ENCODE measurements at regions not wholly inside any gene's neighbourhood (a gene's known extent, or its start where the extent isn't known, plus 50 kb on each side); places are given as distances from the start of the nearest gene placed in this dataset.
"Not testable (repeated sequence)": the region's sequence is repeated elsewhere in the genome, so short reads cannot be mapped to it uniquely, and the experiment has no call there.

DNA sequence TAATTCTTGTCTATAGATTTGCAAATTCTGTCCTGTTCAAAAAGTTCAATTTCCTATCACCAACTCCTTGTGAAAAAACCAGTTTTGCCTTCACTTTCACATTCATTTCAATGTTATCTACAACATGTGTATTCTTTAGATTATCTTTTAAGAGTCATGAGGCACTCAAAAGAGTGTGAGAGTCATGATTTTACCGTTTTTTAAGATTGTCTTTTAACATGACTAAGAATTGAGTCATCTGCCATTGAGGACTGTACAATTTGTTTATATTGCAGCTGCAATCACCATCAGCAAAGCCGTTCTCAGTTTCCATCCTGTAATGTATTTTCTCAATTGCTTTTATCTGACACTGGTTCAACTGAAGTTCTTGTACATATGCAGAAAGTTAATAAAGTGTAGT lies 275.8 kb downstream of the LNPK start:
- no peak for DNase-seq
- in situ Hi-C loops (cut with MboI; ENCODE audit: low pct_unique_long_range_greater_than_20kb, low sequenced_read_pairs) = no loop called here

DNA sequence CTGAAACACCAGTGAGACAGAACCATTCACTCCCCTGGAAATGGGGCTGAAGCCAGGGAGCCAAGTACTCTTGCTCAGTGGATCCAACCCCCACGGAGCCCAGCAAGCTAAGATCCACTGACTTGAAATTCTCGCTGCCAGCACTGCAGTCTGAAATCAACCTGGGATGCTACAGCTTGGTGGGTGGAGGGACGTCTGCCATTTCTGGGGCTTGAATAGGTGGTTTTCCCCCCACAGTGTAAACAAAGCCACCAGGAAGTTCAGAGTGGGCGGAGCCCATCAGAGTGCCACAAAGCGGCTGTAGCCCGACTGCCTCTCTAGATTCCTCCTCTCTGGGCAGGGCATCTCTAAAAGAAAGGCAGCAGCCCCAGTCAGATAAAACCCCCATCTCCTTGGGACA lies 292.8 kb downstream of the LNPK start:
- in situ Hi-C loops (cut with MboI; ENCODE audit: low pct_unique_long_range_greater_than_20kb, low sequenced_read_pairs) = no loop called here
- DNase-seq = no peak

DNA sequence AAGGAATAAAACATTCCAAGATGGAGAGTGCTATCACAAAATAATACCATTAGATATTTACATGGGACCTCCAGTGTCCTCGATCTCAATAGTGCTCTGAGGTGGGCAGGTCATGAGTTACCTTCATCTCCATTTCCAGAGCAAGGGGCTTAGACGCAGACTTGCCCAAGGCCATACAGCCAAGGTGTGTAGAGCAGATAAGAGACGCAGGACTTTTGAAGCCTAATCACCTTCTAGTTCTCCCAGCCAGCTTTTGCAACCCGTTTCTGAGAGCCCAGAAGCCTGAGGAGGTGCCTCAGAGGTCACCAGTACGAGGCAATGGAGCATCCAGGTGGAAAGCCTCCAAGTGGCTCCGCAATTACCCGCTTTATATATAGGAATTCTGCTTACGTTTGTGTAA lies 294.7 kb downstream of the LNPK start:
- DNase-seq = no peak
- in situ Hi-C loops (cut with MboI; ENCODE audit: low pct_unique_long_range_greater_than_20kb, low sequenced_read_pairs) = no loop called here

DNA sequence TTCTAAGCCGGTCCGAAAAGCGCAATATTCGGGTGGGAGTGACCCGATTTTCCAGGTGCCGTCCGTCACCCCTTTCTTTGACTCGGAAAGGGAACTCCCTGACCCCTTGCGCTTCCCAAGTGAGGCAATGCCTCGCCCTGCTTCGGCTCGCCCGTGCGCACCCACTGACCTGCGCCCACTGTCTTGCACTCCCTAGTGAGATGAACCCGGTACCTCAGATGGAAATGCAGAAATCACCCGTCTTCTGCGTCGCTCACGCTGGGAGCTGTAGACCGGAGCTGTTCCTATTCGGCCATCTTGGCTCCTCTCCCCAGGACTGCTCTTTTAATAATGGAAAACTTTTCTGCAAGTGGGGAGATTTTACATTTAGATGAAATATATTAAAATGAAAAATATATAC lies 297.5 kb downstream of the LNPK start:
- in situ Hi-C loops (cut with MboI; ENCODE audit: low pct_unique_long_range_greater_than_20kb, low sequenced_read_pairs); DNase-seq: not testable (repeated sequence)

DNA sequence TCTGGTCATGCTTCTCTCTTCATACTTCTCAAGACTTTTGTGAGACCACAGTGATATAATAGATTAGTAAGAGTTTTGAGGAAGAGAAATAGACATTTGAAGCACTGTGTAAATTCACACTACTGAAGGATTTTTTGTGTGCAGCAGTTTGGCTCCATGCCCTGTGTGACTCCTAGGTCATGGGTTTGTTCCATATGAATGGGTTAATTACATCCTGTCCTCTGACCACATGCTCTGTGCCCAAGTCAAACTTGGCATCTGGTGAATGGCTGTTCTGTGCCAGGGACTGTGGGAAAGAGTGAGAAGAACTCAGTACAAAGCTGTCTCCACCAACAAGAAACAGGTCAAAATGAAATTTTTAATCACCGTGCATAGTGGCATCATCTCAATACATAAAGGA lies 304.0 kb downstream of the LNPK start:
- DNase-seq = no peak
- in situ Hi-C loops (cut with MboI; ENCODE audit: low pct_unique_long_range_greater_than_20kb, low sequenced_read_pairs) = loop anchor here (25.0 kb wide), 1 partner anchor 389 kb away; the partner anchor contains the start of genes EVX2, HOXD12 and HOXD13

DNA sequence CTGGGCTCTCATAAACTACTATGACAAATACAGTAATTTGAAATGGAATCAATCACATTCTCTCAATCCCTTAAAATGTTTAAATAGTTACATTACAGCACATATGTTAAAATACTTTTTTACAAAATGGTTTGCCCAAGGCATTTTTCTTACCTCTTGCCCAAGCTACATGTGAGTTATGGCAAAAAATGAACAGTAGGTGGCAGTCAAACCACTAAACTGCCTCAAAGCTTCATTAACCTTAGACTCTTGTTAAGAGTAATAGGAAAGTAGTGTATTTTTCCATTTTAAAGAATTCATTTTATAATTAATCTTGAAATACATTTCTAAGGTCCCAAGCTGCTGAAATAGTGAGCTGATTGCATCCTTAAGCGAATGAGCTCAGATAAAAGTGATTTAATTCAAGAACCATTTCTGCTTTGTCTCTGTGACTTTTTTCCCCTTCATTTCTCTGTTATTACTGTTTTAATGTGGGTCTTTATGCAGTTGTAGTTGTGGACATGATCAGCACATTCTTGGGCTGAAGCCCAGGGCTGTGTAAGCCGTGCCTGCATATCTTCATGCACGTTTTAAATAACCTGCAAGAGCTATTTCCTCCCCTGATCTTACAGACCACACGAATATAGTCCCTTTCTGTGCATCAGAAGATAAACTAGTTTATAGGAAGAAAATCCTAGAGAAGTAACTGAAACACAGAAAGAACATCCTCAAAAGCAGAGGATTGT lies 311.8 kb downstream of the LNPK start:
- in situ Hi-C loops (cut with MboI; ENCODE audit: low pct_unique_long_range_greater_than_20kb, low sequenced_read_pairs) = loop anchor here (25.0 kb wide), 1 partner anchor 397 kb away; the partner anchor contains the start of genes EVX2, HOXD12 and HOXD13
- DNase-seq = peak; percentile 71

DNA sequence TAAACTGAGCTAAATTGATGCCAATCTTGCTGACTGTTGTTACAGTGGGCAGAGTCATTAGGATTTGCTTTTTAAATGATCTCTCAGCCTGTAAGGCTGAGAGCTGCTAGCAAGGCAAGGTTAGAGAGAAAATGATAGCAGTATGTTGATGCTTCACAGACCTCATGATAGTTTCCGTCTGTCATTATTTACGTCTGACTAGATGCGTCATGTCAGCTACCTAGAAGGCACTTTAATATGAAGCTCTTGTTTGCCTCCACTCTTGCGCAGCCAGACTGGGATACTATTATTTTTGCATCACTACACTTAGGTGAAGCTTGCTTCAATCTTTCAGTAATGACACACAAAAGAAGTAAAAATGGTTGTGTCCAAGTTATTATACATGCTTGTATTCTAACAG lies 313.8 kb downstream of the LNPK start:
- in situ Hi-C loops (cut with MboI; ENCODE audit: low pct_unique_long_range_greater_than_20kb, low sequenced_read_pairs) = loop anchor here (25.0 kb wide), 1 partner anchor 399 kb away; the partner anchor contains the start of genes EVX2, HOXD12 and HOXD13
- DNase-seq = no peak

DNA sequence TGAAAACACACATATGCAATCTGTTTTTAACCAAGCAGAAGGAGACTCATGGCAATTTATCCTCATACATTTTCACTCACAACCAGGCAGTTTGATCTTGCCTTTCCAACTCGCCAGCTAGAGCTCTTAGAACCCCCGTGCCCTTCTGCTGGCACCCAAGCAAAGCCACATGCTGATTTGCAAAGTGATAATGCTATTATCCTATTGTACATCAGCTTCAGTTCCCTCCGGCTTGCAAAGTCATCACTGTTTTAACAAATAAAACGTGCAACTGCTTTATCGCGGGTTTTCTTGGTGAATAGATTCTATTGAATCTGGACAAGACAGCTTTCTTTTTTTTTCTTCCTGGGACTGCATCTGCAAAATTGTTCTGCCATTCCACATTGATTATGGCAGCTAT lies 314.6 kb downstream of the LNPK start:
- in situ Hi-C loops (cut with MboI; ENCODE audit: low pct_unique_long_range_greater_than_20kb, low sequenced_read_pairs) = loop anchor here (25.0 kb wide), 1 partner anchor 400 kb away; the partner anchor contains the start of genes EVX2, HOXD12 and HOXD13
- DNase-seq = no peak

DNA sequence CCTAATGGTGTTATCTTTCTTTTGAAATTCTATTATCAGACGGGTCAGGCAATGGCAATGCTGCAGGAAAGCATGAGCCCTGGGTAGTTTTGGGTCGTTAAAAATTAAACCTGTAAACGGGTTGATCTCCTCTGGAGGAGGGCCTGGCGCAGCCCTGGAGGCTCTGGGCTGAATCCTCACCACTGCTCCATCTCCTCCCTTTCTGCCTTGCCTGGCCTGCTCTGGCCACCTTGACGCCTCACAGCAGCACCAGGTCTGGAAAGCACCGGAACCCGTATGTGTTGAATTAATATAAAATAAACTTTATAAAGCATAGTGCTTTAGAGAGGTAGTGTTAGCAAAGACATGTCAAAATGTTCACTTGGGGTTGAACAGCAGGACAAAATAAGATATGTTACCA lies 316.1 kb downstream of the LNPK start:
- in situ Hi-C loops (cut with MboI; ENCODE audit: low pct_unique_long_range_greater_than_20kb, low sequenced_read_pairs) = loop anchor here (25.0 kb wide), 1 partner anchor 401 kb away; the partner anchor contains the start of genes EVX2, HOXD12 and HOXD13
- no peak for DNase-seq

DNA sequence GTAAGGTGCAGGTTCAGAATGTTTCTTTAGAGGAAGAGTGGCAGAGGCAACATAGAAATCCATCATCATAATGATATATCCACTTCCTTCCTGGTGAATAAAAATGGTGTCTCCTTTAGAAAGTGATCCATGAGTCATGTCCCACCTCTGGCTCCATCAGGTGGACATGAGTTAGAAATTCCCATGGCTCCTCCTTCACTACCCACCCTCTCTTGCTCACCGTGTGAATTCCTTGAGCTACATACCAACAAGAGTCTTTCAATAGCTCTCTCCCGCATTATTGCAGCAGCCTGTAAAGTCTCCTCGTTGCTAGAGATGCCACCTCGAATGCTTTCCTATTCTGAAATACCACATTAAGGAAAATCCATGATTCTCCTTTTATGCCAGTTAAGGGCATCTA lies 317.6 kb downstream of the LNPK start:
- in situ Hi-C loops (cut with MboI; ENCODE audit: low pct_unique_long_range_greater_than_20kb, low sequenced_read_pairs) = loop anchor here (25.0 kb wide), 1 partner anchor 403 kb away; the partner anchor contains the start of genes EVX2, HOXD12 and HOXD13
- no peak for DNase-seq

DNA sequence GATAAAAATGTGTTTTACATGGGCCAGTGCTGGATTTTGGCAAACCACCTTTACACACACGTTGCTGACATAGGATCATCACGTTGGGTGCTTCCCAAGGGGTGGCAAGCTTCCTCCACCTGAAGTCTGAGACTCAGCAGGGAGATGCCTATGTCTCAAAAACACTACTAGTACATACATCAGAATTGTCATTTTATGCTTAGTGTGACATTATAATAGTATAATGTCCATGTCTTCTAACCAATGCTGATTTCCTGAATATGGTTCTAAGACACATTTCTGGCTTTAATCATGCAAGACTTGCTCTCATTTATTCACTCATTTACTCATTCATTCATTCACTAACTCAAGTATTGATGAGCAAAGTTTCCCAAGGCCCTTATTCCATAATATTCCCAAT lies 322.3 kb downstream of the LNPK start:
- in situ Hi-C loops (cut with MboI; ENCODE audit: low pct_unique_long_range_greater_than_20kb, low sequenced_read_pairs) = loop anchor here (25.0 kb wide), 1 partner anchor 408 kb away; the partner anchor contains the start of genes EVX2, HOXD12 and HOXD13
- DNase-seq = no peak

DNA sequence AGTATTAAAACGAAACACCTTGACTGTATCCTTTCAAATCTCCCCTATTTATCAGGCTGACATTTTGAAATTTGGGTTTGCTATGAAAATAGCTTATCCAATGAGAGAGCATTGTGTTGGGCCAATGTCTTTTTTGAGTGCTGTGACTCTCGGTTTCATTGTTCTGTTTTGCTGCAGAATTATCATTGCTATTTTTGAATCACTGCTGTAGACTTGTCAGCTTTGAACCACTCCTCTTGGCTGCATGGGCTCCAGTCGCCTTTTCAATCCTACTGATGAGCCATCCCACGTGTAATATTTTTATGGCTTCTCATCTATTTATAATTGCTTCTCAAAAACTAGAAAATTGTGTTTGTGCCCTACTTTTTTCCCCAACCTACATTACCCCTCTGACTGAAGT lies 322.8 kb downstream of the LNPK start:
- no peak for DNase-seq
- in situ Hi-C loops (cut with MboI; ENCODE audit: low pct_unique_long_range_greater_than_20kb, low sequenced_read_pairs) = loop anchor here (25.0 kb wide), 1 partner anchor 408 kb away; the partner anchor contains the start of genes EVX2, HOXD12 and HOXD13

DNA sequence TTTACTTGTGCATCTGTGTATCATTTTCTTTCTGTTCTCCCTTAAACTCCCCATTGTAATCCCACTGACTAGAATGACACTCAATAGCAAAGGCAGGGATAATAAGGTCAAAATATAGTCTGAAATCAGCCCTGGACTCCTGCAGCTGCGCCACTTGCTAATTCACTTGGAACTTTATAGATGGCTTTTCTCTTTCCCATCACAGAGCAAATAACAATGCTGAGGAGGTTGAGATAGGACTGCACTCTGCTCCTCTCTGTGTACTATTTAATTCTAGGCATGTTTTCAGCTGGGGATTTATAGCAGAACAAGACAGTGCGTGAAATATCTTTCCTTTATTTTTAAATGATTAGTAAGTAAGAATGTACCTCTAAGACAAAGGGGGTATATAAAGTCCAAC lies 324.2 kb downstream of the LNPK start:
- no peak for DNase-seq
- in situ Hi-C loops (cut with MboI; ENCODE audit: low pct_unique_long_range_greater_than_20kb, low sequenced_read_pairs) = loop anchor here (25.0 kb wide), 1 partner anchor 409 kb away; the partner anchor contains the start of genes EVX2, HOXD12 and HOXD13

DNA sequence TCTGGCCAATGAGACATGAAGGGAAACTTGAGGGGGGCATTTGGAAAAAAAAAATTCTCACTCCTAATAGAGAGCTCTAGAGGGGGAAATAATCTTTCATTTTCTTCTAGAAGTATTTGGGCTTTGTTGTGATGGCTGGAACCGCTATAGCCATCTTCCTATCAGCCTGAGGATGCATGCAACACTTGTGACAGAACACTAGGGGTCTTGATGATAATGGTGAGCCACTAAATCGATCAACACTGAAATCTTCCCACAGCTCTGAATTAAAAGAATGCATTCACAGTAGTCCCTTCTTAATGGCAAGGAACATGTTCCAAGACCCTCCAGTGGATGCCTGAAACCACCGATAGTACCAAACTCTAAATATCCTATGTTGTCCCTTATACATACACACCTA lies 325.3 kb downstream of the LNPK start:
- no peak for DNase-seq
- in situ Hi-C loops (cut with MboI; ENCODE audit: low pct_unique_long_range_greater_than_20kb, low sequenced_read_pairs) = loop anchor here (25.0 kb wide), 1 partner anchor 410 kb away; the partner anchor contains the start of genes EVX2, HOXD12 and HOXD13

DNA sequence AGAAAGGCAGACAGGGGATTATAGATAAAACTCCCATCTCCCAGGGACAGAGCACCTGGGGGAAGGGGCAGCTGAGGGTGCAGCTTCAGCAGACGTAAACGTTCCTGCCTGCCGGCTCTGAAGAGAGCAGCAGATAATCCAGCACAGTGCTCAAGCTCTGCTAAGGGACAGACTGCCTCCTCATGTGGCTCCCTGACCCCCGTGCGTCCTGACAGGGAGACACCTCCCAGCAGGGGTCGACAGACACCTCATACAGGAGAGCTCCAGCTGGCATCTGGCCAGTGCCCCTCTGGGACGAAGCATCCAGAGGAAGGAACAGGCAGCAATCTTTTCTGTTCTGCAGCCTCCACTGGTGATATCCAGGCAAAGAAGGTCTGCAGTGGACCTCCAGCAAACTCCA lies 333.3 kb downstream of the LNPK start:
- DNase-seq; in situ Hi-C loops (cut with MboI; ENCODE audit: low pct_unique_long_range_greater_than_20kb, low sequenced_read_pairs): not testable (repeated sequence)

DNA sequence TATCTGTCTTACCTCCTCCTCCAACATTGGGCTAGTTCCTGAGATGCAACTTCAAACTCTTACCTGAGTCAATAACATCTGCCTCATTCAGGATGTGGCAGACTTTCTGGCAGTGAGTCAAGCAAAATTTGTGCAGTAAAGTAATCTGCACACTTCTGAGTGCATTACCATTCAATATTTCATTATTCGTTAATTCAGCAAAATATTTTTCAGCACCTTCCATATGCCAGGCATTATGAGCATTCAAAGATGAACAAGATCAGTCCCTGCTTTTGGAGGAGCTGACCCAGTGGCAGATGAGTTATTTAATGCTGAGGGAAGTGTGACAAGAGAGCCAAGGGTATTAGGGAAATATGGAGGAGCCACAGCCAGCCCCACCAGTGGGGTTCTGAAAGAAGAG lies 339.7 kb downstream of the LNPK start:
- in situ Hi-C loops (cut with MboI; ENCODE audit: low pct_unique_long_range_greater_than_20kb, low sequenced_read_pairs) = no loop called here
- DNase-seq = no peak

DNA sequence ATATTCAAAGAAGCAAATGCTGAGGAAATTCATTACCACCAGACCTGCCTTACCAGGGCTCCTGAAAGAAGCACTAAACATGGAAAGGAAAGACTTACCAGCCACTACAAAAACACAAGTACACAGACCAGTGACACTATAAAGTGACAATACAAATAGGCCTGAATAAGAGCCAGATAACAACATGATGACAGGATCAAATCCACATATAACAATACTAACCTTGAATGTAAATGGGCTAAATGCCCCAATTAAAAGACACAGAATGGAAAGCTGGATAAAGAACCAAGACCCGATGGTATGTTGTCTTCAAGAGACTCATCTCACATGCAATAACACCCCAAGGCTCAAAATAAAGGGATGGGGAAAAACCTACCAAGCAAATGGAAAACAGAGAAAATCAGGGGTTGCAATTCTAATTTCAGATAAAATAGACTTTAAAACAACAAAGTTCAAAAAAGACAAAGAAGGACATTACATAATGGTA lies 353.4 kb downstream of the LNPK start:
- no peak for DNase-seq
- in situ Hi-C loops (cut with MboI; ENCODE audit: low pct_unique_long_range_greater_than_20kb, low sequenced_read_pairs) = no loop called here

DNA sequence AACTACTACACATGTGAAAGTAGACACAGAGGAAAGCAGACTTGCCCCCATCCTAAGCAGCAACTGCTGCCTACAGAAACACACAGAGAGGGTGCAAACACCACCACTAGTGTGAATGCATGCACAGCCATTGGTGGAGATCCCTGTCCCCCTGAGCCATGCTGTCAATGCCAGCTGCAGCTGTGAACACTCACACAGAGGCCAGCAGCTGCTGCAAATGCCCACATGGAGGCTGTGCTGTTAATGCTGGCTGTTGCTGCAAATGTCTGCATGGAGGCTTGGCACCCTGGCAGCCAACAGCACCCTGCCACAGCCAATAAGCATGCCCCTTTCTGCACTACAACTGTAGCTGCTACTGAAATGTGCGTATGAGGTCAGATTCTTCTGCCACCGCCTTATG lies 355.0 kb downstream of the LNPK start:
- DNase-seq = no peak
- in situ Hi-C loops (cut with MboI; ENCODE audit: low pct_unique_long_range_greater_than_20kb, low sequenced_read_pairs) = no loop called here

DNA sequence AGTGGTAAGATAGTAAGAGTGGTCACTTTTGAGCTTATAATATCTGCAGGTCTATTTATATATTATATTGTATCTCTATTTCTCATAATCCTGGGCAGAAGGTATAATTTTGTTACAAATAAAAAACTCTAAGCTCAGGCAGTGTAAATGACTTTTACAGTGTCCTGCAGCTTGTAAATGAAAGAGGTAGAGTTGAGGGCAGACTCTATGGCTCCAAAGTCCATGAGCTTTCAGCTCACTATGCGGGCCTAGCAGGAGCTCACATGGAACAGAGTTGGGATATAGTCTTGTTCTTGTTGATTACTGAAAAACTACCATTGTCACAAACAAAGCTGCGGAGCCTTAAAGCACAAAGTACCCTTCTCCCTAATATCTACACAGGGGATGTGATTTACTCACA lies 361.4 kb downstream of the LNPK start:
- in situ Hi-C loops (cut with MboI; ENCODE audit: low pct_unique_long_range_greater_than_20kb, low sequenced_read_pairs) = no loop called here
- DNase-seq = no peak

DNA sequence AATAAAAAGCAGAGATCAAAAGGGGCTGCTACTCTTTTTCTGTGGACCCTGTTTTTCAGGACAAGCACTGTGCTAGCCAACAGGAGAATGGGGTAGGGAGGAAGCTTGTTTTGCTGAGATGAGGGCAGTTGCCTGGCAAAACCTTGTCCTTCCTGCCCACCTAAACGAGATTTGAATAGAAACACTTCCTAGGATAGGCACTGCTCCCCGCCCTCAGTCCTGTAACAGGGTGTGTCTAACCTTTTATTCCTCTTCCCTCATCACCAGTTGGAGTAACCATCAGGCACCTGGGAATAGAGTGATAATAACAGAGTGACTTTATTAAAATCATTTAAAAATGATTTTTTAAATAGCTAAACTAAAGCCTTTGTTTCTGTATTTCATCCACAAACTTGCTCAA lies 368.8 kb downstream of the LNPK start:
- in situ Hi-C loops (cut with MboI; ENCODE audit: low pct_unique_long_range_greater_than_20kb, low sequenced_read_pairs) = no loop called here
- DNase-seq = no peak

Data from KBM-7 (cell line).